GM18507 (cell line): ENCODE measurements at regions not wholly inside any gene's neighbourhood (a gene's known extent, or its start where the extent isn't known, plus 50 kb on each side); places are given as distances from the start of the nearest gene placed in this dataset.

Experiments used
- DNase-seq: peaks from one replicate; pipeline ENCODE4 v3.0.0; 2011; ENCODE audit warnings: low read depth; ENCODE audit not compliant: insufficient read length; ENCODE audit errors: extremely low spot score
- FAIRE-seq: peaks from 2 replicates; lab custom pipeline; 2011; peaks lifted over from hg19 to GRCh38; lab: Jason Lieb, UNC

GRCh38 chr1:81654147-81654546 lies 146.6 kb upstream of the ADGRL2 start:
- DNase-seq, result no peak
- FAIRE-seq, result no peak

DNA sequence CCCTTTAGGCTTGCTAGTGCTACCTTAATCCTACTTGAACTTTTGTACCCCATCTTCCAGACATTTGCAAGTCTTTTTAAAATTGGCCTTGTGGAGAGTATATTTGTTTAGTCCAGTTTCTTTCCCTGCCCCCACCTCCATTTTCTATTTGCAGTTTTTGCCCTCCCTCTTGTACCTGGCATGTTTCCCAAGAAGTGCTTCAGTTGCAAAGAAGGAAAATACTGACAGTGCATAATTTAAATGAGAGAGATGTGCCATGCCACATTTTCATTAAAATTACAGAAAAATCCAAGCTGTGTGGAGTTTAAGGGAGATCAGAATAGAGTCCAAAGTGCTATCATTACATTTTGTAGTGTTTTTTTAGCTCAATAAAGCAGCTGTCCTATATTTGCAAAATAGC lies 150.0 kb upstream of the ADGRL2 start:
- FAIRE-seq, result no peak
- no peak for DNase-seq

GRCh38 chr1:81635816-81636215 lies 164.9 kb upstream of the ADGRL2 start:
- FAIRE-seq (no peak), DNase-seq (no peak)

DNA sequence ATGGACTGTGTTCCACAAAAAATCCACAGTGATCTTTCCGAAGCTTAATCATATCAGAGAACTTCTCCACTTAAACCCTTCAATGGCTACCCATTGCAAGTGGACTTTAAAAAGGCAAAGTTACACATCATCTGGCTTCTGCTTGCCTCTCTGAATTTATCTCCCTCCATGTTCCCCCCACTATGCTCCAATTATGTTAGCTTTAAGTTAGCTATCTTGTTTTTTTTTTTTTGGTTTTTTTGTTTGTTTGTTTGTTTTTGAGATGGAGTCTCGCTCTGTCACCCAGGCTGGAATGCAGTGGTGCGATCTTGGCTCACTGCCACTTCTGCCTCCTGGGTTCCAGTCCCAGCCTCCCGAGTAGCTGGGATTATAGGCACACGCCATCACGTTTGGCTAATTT lies 166.4 kb upstream of the ADGRL2 start:
- DNase-seq (no peak), FAIRE-seq (no peak)

DNA sequence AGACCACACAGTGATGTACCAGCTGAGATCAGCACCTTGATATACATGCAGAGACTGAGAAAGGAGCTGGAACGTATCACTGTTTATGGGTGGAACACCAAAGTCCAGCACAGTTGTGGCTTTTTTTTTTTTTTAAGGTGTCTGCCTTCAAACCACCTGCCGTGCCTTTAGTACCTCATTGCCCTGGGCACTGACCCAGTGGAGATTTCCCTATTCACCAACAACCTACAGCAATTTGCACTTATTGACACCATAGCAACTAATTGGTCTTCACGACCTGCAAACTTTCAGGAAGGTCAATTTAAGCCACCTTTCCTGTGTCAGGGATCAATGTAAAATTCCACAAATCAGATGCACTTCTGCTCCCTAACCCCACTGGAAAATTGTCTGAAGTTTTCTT lies 181.6 kb upstream of the ADGRL2 start:
- FAIRE-seq (no peak), DNase-seq (no peak)

DNA sequence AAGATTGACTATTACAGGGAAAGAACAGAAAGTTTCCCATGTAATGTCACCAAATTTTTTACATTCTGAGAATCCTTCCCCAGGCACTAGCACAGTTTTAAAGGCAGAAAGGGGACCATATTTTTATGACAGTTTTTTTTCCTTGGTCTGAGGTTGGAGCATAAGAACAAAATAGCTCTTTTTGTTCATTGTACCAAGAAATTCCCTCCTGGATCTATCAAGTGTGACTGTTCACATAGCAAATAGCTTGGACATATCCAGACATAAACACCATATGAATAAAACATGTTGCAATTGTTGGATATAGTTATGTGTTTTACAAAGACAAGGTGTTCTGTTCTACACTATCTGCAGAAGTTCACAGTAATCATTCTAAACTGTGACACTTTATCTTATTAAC lies 182.4 kb upstream of the ADGRL2 start:
- FAIRE-seq (no peak), DNase-seq (no peak)

DNA sequence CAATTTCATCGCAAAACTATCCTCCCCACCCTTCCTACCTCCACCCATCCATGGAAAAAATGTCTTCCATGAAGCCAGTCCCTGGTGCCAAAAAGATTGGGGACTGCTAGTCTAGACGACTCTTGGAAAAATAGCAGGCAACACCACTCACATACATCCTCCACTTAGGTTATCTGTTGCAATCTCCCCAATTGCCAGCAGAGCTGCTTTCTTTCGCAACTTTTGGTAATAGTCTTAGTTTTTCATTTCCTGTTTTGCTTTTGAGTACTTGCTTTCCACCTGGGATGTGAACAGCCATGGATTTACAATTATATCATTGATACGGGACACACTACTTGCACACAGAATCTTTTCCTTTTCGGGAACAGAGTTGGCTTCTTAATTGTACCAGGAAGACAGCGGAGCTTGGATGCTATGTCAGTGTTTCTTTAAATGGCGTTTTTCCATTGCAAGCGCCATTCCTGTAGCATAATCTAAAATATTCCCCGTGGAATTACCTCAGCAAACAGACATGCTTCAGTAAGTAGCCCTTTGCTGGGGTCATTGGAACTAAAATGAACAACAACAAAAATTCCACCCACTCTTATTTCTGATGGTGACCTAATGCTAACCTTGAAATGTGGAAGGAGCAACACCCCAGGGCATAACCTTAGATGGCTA lies 183.3 kb upstream of the ADGRL2 start:
- FAIRE-seq (no peak), DNase-seq (no peak)

DNA sequence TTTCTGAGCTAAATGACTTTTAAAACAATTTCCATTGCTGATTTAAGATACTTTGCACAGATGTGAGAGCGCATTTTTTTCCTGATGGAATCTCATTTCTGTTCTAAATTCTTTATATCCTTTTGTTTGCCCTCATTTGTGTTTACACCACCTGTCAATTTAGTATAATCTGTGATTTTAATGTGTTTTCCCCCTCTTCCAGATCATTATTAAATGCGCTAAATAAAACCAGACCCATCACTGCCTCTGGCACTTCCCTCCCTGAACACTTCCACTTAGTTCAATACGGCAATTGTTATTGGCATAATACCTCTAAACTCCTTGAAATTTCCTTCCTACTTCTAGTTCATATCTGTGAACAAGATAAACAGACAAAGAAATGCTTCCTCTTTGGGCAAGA lies 186.9 kb upstream of the ADGRL2 start:
- FAIRE-seq, result no peak
- DNase-seq, result no peak

GRCh38 chr1:81607924-81608323 lies 192.8 kb upstream of the ADGRL2 start:
- no peak for DNase-seq
- no peak for FAIRE-seq

- no peak for FAIRE-seq
- DNase-seq, result no peak
Measured at GRCh38 chr1:81607086-81607485, 193.6 kb upstream of the ADGRL2 start.

GRCh38 chr1:81606656-81607055 lies 194.1 kb upstream of the ADGRL2 start:
- FAIRE-seq (no peak), DNase-seq (no peak)

GRCh38 chr1:81605023-81605422 lies 195.7 kb upstream of the ADGRL2 start:
- DNase-seq, result no peak
- FAIRE-seq, result no peak

DNA sequence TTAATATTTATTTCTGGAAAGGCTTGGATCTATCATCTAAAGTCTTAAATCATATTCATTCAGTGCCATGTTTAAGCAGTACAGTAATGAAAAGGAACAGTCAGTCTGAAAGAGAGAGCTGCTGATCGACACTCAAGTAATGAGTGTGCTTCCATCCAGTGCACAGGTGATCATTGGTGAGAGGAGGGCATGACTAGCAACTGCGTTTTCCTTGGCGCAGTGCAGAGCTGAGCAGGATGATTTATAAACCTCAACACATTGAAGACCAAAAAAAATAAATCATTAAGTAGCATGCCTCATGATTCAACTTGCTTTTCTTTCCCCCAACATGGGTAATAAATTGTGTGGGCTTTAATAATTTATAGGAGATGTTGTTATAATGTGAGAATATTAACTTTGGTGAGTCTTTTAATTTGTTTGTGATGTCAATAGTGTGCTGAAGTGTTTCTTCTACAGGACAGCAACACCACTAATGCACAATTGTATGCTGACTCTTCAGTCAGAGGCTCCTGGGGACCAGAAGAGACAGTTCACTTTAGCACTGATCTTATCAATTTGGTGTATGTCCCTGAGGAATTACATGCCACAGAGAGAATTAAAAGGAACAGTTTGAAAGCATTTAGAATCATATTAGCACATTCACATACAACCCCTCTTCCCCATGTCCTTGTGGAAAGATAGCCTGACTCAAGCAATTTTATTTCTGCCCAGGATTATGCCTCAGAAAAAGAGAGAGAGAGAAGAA lies 199.7 kb upstream of the ADGRL2 start:
- no peak for DNase-seq
- no peak for FAIRE-seq

DNA sequence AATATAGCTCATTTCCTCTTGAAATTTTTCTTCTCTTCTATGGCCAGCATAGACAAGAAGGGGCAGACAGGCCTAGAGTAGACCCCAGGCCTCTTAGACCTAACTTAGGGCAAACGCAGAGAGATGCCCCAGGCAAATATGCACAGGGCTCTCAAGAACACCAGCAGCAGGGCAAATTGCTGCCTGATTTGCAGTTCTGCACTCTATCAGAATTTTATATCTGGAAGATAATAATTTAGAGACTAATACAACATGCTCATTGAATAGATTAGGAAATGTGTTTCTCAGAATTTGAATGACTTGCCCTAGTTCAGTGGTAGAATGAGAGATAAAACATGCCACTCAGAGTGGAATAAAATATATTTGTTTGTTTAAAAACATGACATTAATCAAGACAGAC lies 200.4 kb upstream of the ADGRL2 start:
- FAIRE-seq (no peak), DNase-seq (no peak)

DNA sequence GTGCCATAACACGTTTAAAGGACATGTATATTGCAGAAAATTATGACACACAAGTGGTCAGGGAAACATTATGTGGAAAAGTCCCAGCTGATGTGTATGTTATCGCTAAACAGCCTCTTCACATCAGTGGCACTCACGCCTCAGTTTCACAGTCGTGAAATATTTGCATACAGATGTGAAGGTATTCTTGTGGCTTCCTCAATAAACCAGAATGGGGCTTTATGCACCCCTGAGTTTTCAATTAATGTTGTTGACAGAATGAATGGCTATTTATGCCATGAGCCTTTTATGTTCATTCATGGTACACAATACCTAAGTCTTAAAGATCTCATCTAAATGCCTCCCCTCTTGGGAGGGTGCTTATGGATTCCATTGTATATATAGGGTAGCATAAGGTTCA lies 202.1 kb upstream of the ADGRL2 start:
- FAIRE-seq, result no peak
- DNase-seq, result no peak

DNA sequence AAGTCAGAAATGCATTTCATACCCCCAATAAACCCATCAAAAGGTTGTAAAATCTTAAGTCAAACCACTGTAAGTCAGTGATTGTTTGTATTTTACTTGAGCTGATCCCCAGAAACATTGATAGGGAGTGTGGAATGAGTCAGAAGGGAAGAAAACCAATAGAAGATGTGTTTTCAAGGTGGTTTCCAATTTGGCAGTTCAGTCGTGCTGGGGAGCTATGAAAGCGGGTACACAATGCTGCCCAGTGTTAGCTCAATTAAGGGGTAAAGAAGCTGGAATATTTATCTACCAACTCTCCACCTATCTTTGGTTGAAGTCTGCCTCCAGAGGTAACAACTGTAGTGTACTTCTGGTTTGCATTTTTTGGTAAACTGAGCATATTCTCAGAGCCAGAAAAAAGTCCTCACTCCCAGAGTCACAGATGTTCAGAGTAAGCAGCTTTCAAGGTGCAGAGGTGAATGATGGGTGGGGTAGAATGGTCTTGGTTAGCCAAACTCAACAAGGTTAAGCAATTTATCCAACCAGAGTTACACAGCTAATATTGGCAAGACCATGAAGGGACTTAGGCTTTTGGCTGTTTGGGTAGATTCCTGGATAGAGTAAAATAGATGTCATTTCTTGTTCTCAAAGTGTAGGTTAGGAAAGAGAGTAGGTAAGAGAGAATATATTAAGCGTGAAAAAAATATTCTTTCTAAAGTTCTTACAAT lies 202.9 kb upstream of the ADGRL2 start:
- no peak for DNase-seq
- no peak for FAIRE-seq

DNA sequence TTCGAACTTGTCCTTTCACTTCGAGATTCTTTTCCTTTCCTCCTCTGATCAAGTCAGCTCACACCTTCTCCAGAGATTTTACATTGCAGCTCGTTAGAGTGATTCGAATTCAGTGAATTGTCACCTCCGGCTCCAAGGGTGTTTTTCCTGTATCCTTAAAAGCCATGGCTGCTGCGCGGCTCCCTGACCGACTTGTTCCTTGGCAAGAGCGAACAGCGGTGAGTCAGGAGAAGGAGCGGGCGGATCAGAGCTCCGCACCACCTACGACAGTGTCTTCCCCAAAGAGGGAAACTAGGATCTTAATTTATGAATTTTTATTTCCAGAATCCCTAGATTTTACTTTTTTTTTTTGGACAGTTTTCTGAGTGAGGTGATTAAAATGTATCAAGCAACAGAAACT lies 204.4 kb upstream of the ADGRL2 start:
- no peak for DNase-seq

DNA sequence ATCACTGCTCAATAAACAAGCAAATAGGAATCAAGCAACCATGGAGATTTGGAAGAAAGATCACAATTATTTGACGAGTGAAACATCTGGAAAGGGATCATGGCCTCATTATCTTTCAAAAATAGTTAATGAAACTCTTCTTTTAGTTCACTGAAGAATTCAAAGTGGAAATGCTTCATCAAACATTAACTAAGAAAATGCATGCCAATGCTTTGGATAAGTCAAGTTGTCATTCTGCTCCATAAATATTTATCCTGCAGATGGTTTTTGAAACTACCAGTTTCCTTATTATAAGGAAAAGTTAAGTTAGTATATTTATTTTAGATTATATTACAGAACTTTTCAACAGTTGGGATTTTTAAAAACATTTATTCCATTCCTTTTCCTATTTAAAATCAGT lies 206.5 kb upstream of the ADGRL2 start:
- no peak for DNase-seq
- FAIRE-seq, result no peak

More for the DNA sequence above, 204.4 kb upstream of the ADGRL2 start:
- FAIRE-seq, result no peak

GRCh38 chr1:81592233-81592632 lies 208.5 kb upstream of the ADGRL2 start:
- FAIRE-seq, result no peak
- DNase-seq, result no peak

DNA sequence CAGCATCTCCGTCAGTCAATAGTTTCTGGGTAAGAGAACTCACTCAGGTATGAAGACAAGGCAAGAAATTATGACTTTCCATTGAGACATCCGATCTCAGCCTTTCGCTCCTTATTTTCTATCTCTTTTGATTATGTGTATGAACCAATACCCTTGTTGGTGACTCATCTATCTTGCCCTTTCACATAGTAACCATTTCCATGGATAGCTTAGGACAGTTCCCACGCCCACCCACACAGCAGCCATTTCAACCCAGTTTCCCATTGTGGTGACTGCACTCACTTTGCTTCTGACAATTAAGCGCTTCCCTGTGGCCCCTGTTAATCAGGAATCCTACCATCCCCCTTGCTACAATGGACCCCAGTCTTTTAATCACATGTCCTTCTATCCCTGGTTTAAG lies 210.6 kb upstream of the ADGRL2 start:
- FAIRE-seq (no peak), DNase-seq (no peak)

GRCh38 chr1:81588149-81588548 lies 212.6 kb upstream of the ADGRL2 start:
- FAIRE-seq, result no peak
- no peak for DNase-seq
